Fibroblast of lung (primary cell): ENCODE measurements at regions not wholly inside any gene's neighbourhood (a gene's known extent, or its start where the extent isn't known, plus 50 kb on each side); places are given as distances from the start of the nearest gene placed in this dataset.

Source experiments
- DNase-seq, 2 donors: peaks; one replicate each; pipeline versions ENCODE4 v3.0.0 to v3.0.0-alpha.2; 2010; ENCODE audit warnings: low read depth in 2 of 2
- H2AFZ ChIP-seq: 2 replicates; pipeline ENCODE4 v1.5.1; 2012; ENCODE audit warnings: low read length, control low read depth, inconsistent platforms
- H3K27ac ChIP-seq: 2 replicates; pipeline ENCODE4 v1.5.1; 2011; ENCODE audit warnings: low read length, control low read depth; ENCODE audit not compliant: insufficient read depth
- H3K27me3 ChIP-seq: 2 replicates; pipeline ENCODE4 v1.5.1; 2011; ENCODE audit warnings: mild to moderate bottlenecking, low read length; ENCODE audit not compliant: control insufficient read depth, insufficient read depth
- H3K36me3 ChIP-seq: 2 replicates; pipeline ENCODE4 v1.5.1; 2011; ENCODE audit warnings: low read length; ENCODE audit not compliant: control insufficient read depth, insufficient read depth
- H3K4me1 ChIP-seq: 2 replicates; pipeline ENCODE4 v1.5.1; 2011; ENCODE audit warnings: low read length; ENCODE audit not compliant: control insufficient read depth, insufficient read depth; ENCODE audit errors: extremely low read depth
- H3K4me2 ChIP-seq: 2 replicates; pipeline ENCODE4 v1.5.1; 2011; ENCODE audit warnings: low read length, control low read depth; ENCODE audit not compliant: insufficient read depth; ENCODE audit errors: extremely low read depth
- H3K4me3 ChIP-seq, 4 experiments: fragments of 200-600 bp in 1 of 4; sonication (generic) in 1 of 4; replicated peaks in 1 of 4; 2 replicates each; pipeline ENCODE4 v1.5.1; 2011 to 2016; ENCODE audit warnings: low read length in 4 of 4, low read depth in 3 of 4, mild to moderate bottlenecking in 3 of 4, control low read depth in 2 of 4, inconsistent platforms in 1 of 4, mixed read lengths in 1 of 4; ENCODE audit not compliant: insufficient read depth in 1 of 4; ENCODE audit errors: control extremely low read depth in 1 of 4
- H3K79me2 ChIP-seq: 2 replicates; pipeline ENCODE4 v1.5.1; 2012; ENCODE audit warnings: mild to moderate bottlenecking, low read length, inconsistent platforms; ENCODE audit not compliant: control insufficient read depth, insufficient read depth
- H3K9ac ChIP-seq: 2 replicates; pipeline ENCODE4 v1.5.1; 2011; ENCODE audit warnings: mild to moderate bottlenecking, low read length, control low read depth; ENCODE audit not compliant: insufficient read depth
- H3K9me3 ChIP-seq: 2 replicates; pipeline ENCODE4 v1.5.1; 2012; ENCODE audit warnings: low read depth, low read length; ENCODE audit not compliant: control insufficient read depth, insufficient read depth
- H4K20me1 ChIP-seq: 2 replicates; pipeline ENCODE4 v1.5.1; 2011; ENCODE audit warnings: low read length; ENCODE audit not compliant: control insufficient read depth, insufficient read depth; ENCODE audit errors: extremely low read depth
- EZH2 ChIP-seq: IDR thresholded peaks from 2 replicates; pipeline ENCODE4 v1.5.1; 2012; ENCODE audit warnings: low read length, control low read depth, mild to moderate bottlenecking; ENCODE audit errors: missing control alignments
- TF ChIP-seq, protein P1 (sequence below), 2 donors: IDR thresholded peaks in 1 of 2; conservative IDR thresholded peaks in 1 of 2; 1 replicate in 1 of 2; 2 replicates in 1 of 2; pipeline ENCODE4 v1.5.1; 2011 to 2012; ENCODE audit warnings: low read length in 2 of 2, control low read depth in 1 of 2, inconsistent platforms in 1 of 2, low read depth in 1 of 2, mild to moderate bottlenecking in 1 of 2

DNA sequence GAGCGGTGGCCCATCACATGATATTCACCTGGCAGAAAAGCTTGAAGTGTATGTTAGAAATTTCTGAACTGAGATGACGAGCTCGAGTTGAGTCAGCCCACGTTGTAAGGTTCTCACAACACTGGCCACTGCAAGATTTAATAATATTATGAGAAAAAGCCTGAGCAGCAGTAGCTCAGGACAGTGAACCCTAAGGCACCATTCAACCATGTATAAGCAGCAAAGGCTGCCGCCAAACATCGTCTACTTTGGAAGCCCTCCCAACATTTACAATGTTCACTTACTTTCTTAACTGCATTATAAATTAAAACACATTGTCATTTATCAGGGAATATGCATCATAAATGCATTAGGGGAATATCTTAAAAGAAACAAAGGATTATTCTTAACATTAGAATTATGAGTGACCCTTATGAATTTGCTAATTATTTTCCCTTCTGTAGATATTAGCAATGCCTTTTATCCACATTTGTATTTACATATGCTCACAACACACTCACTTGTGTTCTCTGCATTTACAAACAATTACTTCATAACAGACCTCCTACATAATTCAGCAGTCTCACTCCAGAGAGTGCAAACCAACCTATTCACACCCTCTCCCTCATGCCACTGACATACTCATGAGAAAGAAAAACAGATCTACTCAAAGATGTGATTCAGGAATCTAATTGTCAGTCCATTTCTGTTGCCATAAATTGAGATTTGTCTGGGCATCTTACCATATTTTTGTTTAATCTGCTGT is 57.7 kb upstream of the CARD18 start:
- Histone ChIP-seq H3K36me3 (no peaks in the 10 kb centered on the region), H3K4me1 (no peaks in the 10 kb centered on the region), H3K4me2 (no peak overlapping the region), H2AFZ (no peak overlapping the region), H3K27me3 (no peaks in the 10 kb centered on the region), H3K79me2 (no peaks in the 10 kb centered on the region), H3K27ac (no peak overlapping the region), H4K20me1 (no peaks in the 10 kb centered on the region), H3K9me3 (no peaks in the 10 kb centered on the region), H3K4me3 (no peak overlapping the region), H3K9ac (no peak overlapping the region)
- no peak for DNase-seq
- TF ChIP-seq, protein P1, sequence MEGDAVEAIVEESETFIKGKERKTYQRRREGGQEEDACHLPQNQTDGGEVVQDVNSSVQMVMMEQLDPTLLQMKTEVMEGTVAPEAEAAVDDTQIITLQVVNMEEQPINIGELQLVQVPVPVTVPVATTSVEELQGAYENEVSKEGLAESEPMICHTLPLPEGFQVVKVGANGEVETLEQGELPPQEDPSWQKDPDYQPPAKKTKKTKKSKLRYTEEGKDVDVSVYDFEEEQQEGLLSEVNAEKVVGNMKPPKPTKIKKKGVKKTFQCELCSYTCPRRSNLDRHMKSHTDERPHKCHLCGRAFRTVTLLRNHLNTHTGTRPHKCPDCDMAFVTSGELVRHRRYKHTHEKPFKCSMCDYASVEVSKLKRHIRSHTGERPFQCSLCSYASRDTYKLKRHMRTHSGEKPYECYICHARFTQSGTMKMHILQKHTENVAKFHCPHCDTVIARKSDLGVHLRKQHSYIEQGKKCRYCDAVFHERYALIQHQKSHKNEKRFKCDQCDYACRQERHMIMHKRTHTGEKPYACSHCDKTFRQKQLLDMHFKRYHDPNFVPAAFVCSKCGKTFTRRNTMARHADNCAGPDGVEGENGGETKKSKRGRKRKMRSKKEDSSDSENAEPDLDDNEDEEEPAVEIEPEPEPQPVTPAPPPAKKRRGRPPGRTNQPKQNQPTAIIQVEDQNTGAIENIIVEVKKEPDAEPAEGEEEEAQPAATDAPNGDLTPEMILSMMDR (conservative IDR thresholded peaks at IDR 0.05 in 1 of 2, IDR thresholded peaks at IDR 0.05 in 1 of 2; ENCODE audit: low read depth in 1 of 2, low read length in 2 of 2), result no peak
- TF ChIP-seq EZH2, result no peak

DNA sequence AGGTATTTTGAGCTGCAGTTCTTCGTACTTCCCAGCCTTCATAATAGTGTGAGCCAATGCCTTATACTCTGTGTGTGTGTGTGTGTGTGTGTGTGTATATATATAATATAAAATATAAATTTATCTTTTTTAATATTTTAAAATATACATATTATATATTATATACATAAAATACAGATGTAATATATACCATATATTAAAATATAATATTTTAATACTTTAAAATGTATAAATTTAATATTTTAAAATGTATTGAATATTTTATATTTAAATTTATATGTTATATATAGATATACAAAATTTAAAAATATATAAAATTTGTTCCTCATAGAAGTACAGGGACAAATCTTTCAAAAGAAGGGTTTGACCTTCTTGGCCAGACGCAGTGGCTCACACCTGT is 53.7 kb upstream of the CARD18 start:
- DNase-seq, result no peak
- Histone ChIP-seq H3K27ac (no peak overlapping the region), H3K36me3 (no peaks in the 10 kb centered on the region), H3K4me3 (no peak overlapping the region), H2AFZ (no peak overlapping the region), H3K4me2 (no peak overlapping the region), H3K4me1 (no peaks in the 10 kb centered on the region), H3K9ac (no peak overlapping the region), H3K9me3 (no peaks in the 10 kb centered on the region), H3K79me2 (no peaks in the 10 kb centered on the region), H3K27me3 (no peaks in the 10 kb centered on the region), H4K20me1 (no peaks in the 10 kb centered on the region)
- TF ChIP-seq, protein P1 (conservative IDR thresholded peaks at IDR 0.05 in 1 of 2, IDR thresholded peaks at IDR 0.05 in 1 of 2; ENCODE audit: low read depth in 1 of 2, low read length in 2 of 2), result no peak
- TF ChIP-seq EZH2, result no peak

DNA sequence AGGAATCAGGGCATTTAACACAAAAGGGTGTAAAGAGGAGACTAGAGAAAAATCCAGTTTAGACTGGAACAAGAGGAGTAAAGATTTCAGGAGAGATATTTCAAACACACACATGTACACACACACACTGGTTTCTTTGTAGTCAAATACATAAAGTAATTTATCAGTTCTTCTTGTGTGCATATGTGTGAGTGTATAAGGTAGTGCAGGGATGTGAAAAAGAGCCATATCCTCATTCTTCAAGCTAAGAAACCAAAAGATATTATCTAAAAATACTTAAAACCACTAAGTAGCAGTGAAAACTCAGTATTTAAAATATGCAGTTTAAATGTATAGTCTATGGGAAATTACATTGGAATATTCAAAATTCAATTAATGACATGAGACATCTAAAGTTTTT is 52.5 kb upstream of the CARD18 start:
- Histone ChIP-seq H3K36me3 (no peaks in the 10 kb centered on the region), H3K9me3 (no peaks in the 10 kb centered on the region), H4K20me1 (no peaks in the 10 kb centered on the region), H2AFZ (no peak overlapping the region), H3K27ac (no peak overlapping the region), H3K9ac (no peak overlapping the region), H3K4me2 (no peak overlapping the region), H3K27me3 (no peaks in the 10 kb centered on the region), H3K4me1 (no peaks in the 10 kb centered on the region), H3K79me2 (no peaks in the 10 kb centered on the region), H3K4me3 (no peak overlapping the region)
- DNase-seq, result no peak
- no peak for TF ChIP-seq EZH2
- TF ChIP-seq, protein P1 (conservative IDR thresholded peaks at IDR 0.05 in 1 of 2, IDR thresholded peaks at IDR 0.05 in 1 of 2; ENCODE audit: low read depth in 1 of 2, low read length in 2 of 2), result no peak
